ENCODE measurements at regions not wholly inside any gene's neighbourhood (a gene's known extent, or its start where the extent isn't known, plus 50 kb on each side); places are given as distances from the start of the nearest gene placed in this dataset.

- no peak for TF ChIP-seq CTCF (IDR thresholded peaks at IDR 0.05)
- TF ChIP-seq POLR2A (IDR thresholded peaks at IDR 0.05), result no peak
Observed at GRCh38 chr10:28924717-28925116, 247.4 kb downstream of the BAMBI start.
